Osteocyte (in vitro differentiated cells): ENCODE measurements at regions not wholly inside any gene's neighbourhood (a gene's known extent, or its start where the extent isn't known, plus 50 kb on each side); places are given as distances from the start of the nearest gene placed in this dataset.

ENCODE experiments used
- DNase-seq: peaks from one replicate; pipeline ENCODE4 v3.0.0; 2021; ENCODE audit warnings: mixed read lengths; ENCODE audit not compliant: unreplicated experiment; ENCODE audit errors: extremely low spot score
- H3K27ac Mint-ChIP-seq: one replicate; pipeline ENCODE4 v1.8.0; 2021; ENCODE audit warnings: mild to moderate bottlenecking, mixed read lengths; ENCODE audit not compliant: unreplicated experiment
- H3K27me3 Mint-ChIP-seq: one replicate; pipeline ENCODE4 v1.8.0; 2021; ENCODE audit warnings: mixed read lengths; ENCODE audit not compliant: unreplicated experiment
- H3K36me3 Mint-ChIP-seq: one replicate; pipeline ENCODE4 v1.8.0; 2021; ENCODE audit warnings: mixed read lengths; ENCODE audit not compliant: unreplicated experiment
- H3K4me1 Mint-ChIP-seq: one replicate; pipeline ENCODE4 v1.8.0; 2021; ENCODE audit warnings: mixed read lengths; ENCODE audit not compliant: unreplicated experiment
- H3K4me3 Mint-ChIP-seq: one replicate; pipeline ENCODE4 v1.8.0; 2021; ENCODE audit warnings: mild to moderate bottlenecking, moderate library complexity, mixed read lengths; ENCODE audit not compliant: unreplicated experiment
- H3K9me3 Mint-ChIP-seq: one replicate; pipeline ENCODE4 v1.8.0; 2021; ENCODE audit warnings: mixed read lengths; ENCODE audit not compliant: unreplicated experiment
- CTCF ChIP-seq: fragments of 200-600 bp; sonication (generic); IDR thresholded peaks from 2 replicates; pipeline ENCODE4 v1.5.0; 2021; ENCODE audit warnings: antibody characterized with exemption, mild to moderate bottlenecking, moderate library complexity

GRCh38 chr19:23817519-23817918 lies 58.8 kb upstream of the ZNF681 start:
- no peak overlapping the region for H3K4me3 Mint-ChIP-seq
- no peaks in the 10 kb centered on the region for H3K4me1 Mint-ChIP-seq
- peaks cover 38% of the 10 kb centered on the region for H3K9me3 Mint-ChIP-seq
- no peaks in the 10 kb centered on the region for H3K27me3 Mint-ChIP-seq
- no peak for TF ChIP-seq CTCF
- DNase-seq: no peak
- no peak overlapping the region for H3K27ac Mint-ChIP-seq
- no peaks in the 10 kb centered on the region for H3K36me3 Mint-ChIP-seq

- Mint-ChIP-seq H3K27me3 (no peaks in the 10 kb centered on the region), H3K36me3 (peaks cover 10% of the 10 kb centered on the region), H3K9me3 (peaks cover 30% of the 10 kb centered on the region), H3K4me3 (no peak overlapping the region), H3K4me1 (no peaks in the 10 kb centered on the region), H3K27ac (no peak overlapping the region)
- DNase-seq: no peak
- TF ChIP-seq CTCF: no peak
Measured at GRCh38 chr19:23810496-23810895, 51.8 kb upstream of the ZNF681 start.
